ENCODE measurements at regions not wholly inside any gene's neighbourhood (a gene's known extent, or its start where the extent isn't known, plus 50 kb on each side); places are given as distances from the start of the nearest gene placed in this dataset.
"Not testable (repeated sequence)": the region's sequence is repeated elsewhere in the genome, so short reads cannot be mapped to it uniquely, and the experiment has no call there.

- H2AFZ ChIP-seq (ENCODE audit: low read depth, low read length, poor library complexity, severe bottlenecking), result no peak overlapping the region
- ChIA-PET CTCF (no interaction called here), RAD21 (ENCODE audit: low non-redundant PET in 1 of 2, low total read pairs in 2 of 2, uncharacterized antibody in 2 of 2, unreplicated experiment in 2 of 2) (no interaction called here), POLR2A (no interaction called here)
- DNase-seq (ENCODE audit: low read depth, low spot score), result no peak
- no peaks in the 10 kb centered on the region for H3K9me2 ChIP-seq (ENCODE audit: insufficient read depth)
- no peak overlapping the region for H3K4me2 ChIP-seq (ENCODE audit: low read length)
- no peaks in the 10 kb centered on the region for H3K27me3 ChIP-seq (ENCODE audit: insufficient read depth, low read length)
- no peaks in the 10 kb centered on the region for H3K36me3 ChIP-seq (ENCODE audit: control insufficient read depth in 1 of 2, insufficient read depth in 2 of 2, low read length in 2 of 2)
- intact Hi-C loops (cut with micrococcal nuclease), result no loop called here
- H3K9me3 ChIP-seq (ENCODE audit: control insufficient read depth in 1 of 2, insufficient read depth in 1 of 2, low read depth in 1 of 2, low read length in 2 of 2), result peaks cover 0 to 22% of the 10 kb centered on the region in 2 experiments; a peak in 1 of 4 replicates
- no peak overlapping the region for H3K4me3 ChIP-seq (replicated peaks in 1 of 2; ENCODE audit: low read depth in 1 of 2, low read length in 2 of 2)
- no TSS peak for BruUV-seq (replicated peaks)
- no peak overlapping the region for H3K9ac ChIP-seq (ENCODE audit: low read length)
- no peak overlapping the region for H3K27ac ChIP-seq (ENCODE audit: low read depth, low read length)
- H3K79me2 ChIP-seq (ENCODE audit: insufficient read depth, low read length), result no peaks in the 10 kb centered on the region
- TF ChIP-seq EZH2phosphoT487 (IDR thresholded peaks at IDR 0.05; ENCODE audit: borderline replicate concordance), result no peak
- TF ChIP-seq POLR2A (IDR thresholded peaks at IDR 0.05; ENCODE audit: borderline replicate concordance, extremely low read depth, insufficient read depth, insufficient read length), result no peak
- TF ChIP-seq RAD21 (IDR thresholded peaks at IDR 0.05; ENCODE audit: low read depth), result no peak
- TF ChIP-seq ZBTB33 (IDR thresholded peaks at IDR 0.05; ENCODE audit: extremely low read depth, insufficient replicate concordance, low read length), result no peak
- no peak for TF ChIP-seq ELF1 (IDR thresholded peaks at IDR 0.05; ENCODE audit: borderline replicate concordance, low read depth)
- TF ChIP-seq POLR2AphosphoS5 (IDR thresholded peaks at IDR 0.05; ENCODE audit: low read depth, low read length), result no peak
- TF ChIP-seq EGR1 (IDR thresholded peaks at IDR 0.05; ENCODE audit: low read depth), result no peak
- TF ChIP-seq YY1 (IDR thresholded peaks at IDR 0.05; ENCODE audit: extremely low read depth, insufficient replicate concordance, low read depth, low read length), result no peak
- no peak for TF ChIP-seq SRF (IDR thresholded peaks at IDR 0.05; ENCODE audit: low read depth)
- no peak for TF ChIP-seq TCF7L2 (IDR thresholded peaks at IDR 0.05; ENCODE audit: borderline replicate concordance, extremely low read depth, insufficient read depth, insufficient read length)
- H3K4me1 ChIP-seq (ENCODE audit: control insufficient read depth in 1 of 2, insufficient read depth in 2 of 2, low read length in 2 of 2), result no peaks in the 10 kb centered on the region
- ATAC-seq, result no peak
- no peaks in the 10 kb centered on the region for H4K20me1 ChIP-seq (ENCODE audit: insufficient read depth)
Measured at GRCh38 chr3:94822298-94822697, 759.4 kb downstream of the NSUN3 start.

- H4K20me1 ChIP-seq (ENCODE audit: insufficient read depth); H3K4me2 ChIP-seq (ENCODE audit: low read length); ATAC-seq; H3K36me3 ChIP-seq (ENCODE audit: control insufficient read depth in 1 of 2, insufficient read depth in 2 of 2, low read length in 2 of 2); H3K9ac ChIP-seq (ENCODE audit: low read length); intact Hi-C loops (cut with micrococcal nuclease); H3K9me2 ChIP-seq (ENCODE audit: insufficient read depth); H3K27me3 ChIP-seq (ENCODE audit: insufficient read depth, low read length); H3K4me1 ChIP-seq (ENCODE audit: control insufficient read depth in 1 of 2, insufficient read depth in 2 of 2, low read length in 2 of 2); H3K79me2 ChIP-seq (ENCODE audit: insufficient read depth, low read length); POLR2A ChIA-PET; RAD21 ChIA-PET (ENCODE audit: low non-redundant PET in 1 of 2, low total read pairs in 2 of 2, uncharacterized antibody in 2 of 2, unreplicated experiment in 2 of 2); H3K4me3 ChIP-seq (replicated peaks in 1 of 2; ENCODE audit: low read depth in 1 of 2, low read length in 2 of 2); H3K27ac ChIP-seq (ENCODE audit: low read depth, low read length); BruUV-seq (replicated peaks); CTCF ChIA-PET; DNase-seq (ENCODE audit: low read depth, low spot score); H2AFZ ChIP-seq (ENCODE audit: low read depth, low read length, poor library complexity, severe bottlenecking): not testable (repeated sequence)
- peaks cover 5 to 11% of the 10 kb centered on the region in 2 experiments; a peak in 2 of 4 replicates for H3K9me3 ChIP-seq (ENCODE audit: control insufficient read depth in 1 of 2, insufficient read depth in 1 of 2, low read depth in 1 of 2, low read length in 2 of 2)
Measured at GRCh38 chr3:94846251-94846650, 783.4 kb downstream of the NSUN3 start.
